ENCODE measurements at regions not wholly inside any gene's neighbourhood (a gene's known extent, or its start where the extent isn't known, plus 50 kb on each side); places are given as distances from the start of the nearest gene placed in this dataset.

DNA sequence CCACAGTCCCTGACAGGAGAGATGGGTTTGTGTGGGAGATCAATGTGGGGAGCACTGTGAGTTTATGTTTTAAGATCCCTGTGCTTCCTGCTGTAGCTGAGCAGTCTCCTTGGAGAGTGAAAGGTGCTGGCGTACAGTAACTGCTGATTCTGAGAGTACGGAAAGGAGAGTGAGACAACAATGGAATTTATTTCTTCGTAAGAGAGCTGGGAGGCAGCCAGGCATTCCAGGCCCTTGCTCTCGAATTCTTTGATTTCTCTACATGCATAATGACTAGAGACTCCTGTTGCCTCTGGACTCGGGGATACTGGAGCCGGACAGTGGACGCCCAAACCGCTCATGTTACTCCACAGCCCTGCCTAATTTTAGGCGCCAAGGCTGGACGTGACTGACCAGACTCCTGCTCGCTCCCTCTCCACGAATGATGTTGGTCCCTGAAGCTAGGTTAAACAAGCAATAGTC lies 131.0 kb upstream of the PHACTR1 start:
- no peak for DNase-seq (ENCODE audit: low spot score)

DNA sequence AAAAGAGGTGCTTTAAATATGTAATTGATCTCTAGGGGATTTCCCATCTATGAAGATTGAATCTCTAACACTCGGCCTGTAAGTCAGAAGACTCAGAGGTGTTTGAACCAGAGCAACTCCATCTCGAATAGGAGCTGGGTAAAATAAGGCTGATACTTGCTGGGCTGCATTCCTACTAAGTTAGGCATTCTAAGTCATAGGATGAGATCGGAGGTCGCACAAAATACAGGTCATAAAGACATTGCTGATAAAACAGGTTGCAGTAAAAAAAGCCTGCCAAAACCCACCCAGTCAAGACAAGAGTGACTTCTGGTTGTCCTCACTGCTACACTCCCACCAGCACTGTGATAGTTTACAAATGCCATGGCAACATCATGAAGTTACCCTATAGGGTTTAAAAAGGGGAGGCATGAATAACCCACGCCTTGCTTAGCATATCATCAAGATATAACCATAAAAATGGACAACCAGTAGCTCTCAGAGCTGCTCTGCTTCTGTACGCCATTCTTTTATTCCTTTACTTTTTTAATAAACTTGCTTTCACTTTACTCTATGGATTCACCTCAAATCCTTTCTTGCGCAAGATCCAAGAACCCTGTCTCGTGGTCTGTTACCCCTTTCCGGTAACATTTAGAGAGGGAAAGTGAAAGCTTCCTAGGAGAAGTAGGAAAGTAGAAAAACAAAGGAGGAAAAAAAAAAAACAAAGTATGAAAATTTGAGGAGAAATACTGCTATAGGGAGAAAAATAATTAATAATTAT lies 129.7 kb upstream of the PHACTR1 start:
- DNase-seq (ENCODE audit: low spot score), result no peak

DNA sequence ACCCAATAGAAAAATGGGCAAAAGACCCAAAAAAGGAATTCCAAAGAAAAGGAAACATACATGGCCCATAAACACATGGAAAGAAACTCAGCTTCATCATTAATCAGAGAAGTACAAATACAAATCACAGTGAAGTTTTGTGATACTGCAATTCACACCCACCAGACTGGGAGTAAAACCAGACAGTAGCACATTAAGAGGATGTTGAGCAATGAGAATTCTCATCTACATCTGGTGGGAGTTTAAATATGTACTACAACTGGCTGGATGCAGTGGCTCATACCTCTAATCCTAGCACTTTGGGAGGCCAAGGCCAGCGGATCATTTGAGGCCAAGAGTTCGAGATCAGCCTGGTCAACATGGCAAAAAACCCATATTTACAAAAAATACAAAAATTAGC lies 125.7 kb upstream of the PHACTR1 start:
- DNase-seq (ENCODE audit: low spot score), result peak; percentile 65

DNA sequence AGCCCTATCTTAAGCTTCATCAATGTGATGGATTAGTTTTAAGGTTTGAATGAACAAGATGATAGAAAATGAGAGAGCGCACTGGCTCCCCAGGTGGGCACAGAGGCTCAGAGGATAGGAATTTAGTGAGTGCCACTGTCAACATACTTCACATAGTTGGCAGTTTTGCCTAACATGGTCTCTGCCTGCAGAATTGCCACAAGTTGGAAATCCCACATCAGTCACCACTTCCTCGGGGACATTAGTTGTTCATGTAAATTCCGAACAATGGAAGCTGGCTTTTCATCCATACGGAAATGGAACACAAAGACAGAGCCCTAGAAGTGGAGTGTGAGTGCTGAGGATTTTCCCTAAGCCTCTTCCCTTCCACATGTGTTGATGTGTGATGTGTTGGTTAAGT lies 123.9 kb upstream of the PHACTR1 start:
- DNase-seq (ENCODE audit: low spot score), result peak; percentile 11

DNA sequence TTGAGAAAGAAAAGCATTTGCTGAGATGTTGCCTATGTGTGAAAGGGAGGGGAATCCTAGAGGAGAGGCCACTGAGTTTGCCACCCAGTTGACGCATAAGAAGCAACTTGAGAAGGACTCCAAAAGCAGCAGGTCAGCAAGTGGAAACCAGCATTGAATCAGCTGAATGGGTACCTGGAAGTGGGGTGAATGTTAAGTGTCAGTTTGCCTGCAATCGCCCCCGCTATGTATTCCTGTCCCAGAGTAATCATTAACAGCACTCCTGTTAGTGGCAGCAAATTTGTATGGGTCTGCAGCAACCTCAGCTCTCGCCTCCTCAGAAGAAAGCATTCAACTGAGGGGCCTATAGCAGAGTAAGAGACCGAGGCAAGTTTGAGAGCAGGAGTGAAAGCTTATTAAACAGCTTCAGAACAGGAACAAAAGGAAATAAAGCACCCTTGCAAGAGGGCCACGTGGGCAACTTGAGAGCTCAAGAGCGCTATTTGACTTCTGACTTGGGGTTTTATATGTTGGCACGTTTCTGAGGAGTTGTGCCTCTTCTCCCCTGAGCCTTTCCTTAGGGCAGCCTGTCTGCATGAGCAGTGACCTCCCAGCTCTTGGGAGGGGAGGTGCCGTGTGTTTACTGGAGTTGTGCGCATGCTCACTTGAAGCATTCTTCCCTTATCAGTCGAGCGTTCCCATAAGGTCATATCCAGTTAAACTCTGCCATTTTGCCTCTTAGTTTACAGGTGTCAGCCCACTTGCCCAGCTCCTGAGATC lies 122.6 kb upstream of the PHACTR1 start:
- DNase-seq (ENCODE audit: low spot score), result no peak

DNA sequence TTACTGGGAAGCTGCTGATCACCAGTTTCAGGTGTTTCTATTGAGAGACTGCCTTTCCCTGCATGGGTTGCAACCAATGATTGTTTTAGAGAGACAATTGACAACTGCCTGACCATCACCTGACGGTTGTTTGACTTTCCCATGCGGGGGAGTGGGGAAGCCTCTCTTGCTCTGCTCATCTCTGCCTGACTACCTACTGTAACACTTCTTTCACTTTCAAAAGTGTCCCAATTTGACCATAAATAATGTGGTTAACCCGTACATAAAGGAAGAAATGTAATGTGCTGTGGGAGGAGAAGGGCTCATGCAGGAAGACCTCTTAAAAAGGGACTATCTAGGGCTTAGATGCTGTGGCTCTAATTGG lies 122.1 kb upstream of the PHACTR1 start:
- DNase-seq (ENCODE audit: low spot score), result no peak

DNA sequence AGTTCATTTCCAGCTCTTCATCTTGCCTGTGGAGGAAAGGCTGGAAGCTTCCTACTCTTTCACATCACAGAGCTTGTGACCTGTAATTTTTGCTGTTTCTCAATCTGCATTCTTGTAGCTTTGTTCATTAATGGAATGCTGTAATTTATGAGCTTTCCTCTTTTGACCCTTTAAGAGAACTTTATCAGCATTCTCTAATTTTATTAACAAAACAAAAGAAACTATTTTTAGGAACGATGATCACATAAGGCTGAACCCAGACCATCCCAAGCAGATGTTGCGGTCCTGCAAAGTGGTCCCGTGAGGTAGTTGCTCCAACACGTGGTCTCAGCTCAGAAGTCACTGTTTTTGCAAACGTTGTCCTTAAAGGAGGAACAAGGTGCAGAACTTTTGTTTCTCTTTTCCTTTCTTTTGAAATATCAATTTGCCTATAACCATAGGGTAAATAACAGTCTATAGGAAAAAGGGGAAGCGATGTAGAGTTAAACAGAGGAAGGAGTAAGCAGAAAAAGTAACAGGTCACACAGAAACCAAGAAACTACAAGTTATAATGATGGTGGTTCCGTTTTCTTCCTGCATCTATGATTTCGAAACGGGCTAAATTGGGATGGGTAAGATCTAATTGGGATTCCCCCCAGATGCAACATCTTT lies 121.3 kb upstream of the PHACTR1 start:
- DNase-seq (ENCODE audit: low spot score), result peak; percentile 60

DNA sequence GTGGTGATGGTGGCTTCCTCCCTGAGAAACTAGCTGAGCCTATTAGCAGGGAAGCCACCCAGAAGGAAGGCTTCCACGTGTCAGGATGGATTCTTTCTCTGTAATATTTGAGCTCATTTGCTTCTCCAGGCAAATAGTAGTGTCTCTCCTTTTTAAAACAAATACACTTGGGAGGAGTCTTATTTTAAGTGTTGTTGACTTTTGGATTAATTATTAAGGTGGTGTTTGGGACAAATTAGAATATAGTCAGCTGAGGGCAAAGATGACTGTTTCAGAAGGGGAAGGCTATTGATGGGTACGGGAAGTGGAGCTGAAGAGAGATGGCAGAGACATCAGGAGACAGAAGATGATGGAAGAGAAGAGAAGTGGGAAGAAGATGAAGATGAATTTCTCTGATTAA lies 119.8 kb upstream of the PHACTR1 start:
- no peak for DNase-seq (ENCODE audit: low spot score)

DNA sequence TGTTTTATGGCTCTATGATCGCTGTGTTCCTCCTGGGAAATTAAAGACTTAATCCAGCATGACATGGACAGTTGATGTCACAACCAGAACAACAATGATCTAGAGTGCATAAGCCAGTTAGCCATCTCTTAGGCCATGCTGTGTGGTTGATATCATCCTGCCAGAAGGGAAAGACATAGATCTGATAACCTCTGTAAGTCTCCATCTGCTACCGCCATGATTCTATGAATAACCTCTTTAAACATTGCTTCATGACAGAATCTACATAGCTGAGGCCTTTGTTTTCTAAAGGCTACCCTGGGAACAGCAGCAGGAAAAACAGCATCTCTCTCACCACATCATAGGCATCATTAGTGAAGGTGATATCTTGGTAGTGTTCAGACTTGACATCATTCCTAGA lies 117.6 kb upstream of the PHACTR1 start:
- DNase-seq (ENCODE audit: low spot score), result no peak

DNA sequence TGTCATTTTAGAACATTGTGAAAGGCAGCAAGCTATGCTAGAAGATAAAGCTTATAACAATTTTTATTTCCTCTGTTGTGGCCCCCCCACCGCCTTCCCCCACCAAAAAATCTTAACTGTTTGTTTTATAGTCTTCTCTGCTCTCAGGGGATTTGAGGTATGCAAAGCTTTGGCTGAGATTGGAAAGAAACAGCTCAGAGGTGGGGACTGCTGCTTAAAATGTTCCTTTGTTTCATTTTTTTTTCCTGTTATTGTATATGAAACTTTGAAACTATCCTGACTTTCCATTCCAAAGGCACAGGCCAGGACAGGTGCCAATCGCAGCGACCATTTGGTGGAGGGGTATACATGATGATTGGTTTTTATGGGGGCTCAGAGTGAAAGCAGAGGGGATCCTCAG lies 114.7 kb upstream of the PHACTR1 start:
- DNase-seq (ENCODE audit: low spot score), result peak; percentile 50

DNA sequence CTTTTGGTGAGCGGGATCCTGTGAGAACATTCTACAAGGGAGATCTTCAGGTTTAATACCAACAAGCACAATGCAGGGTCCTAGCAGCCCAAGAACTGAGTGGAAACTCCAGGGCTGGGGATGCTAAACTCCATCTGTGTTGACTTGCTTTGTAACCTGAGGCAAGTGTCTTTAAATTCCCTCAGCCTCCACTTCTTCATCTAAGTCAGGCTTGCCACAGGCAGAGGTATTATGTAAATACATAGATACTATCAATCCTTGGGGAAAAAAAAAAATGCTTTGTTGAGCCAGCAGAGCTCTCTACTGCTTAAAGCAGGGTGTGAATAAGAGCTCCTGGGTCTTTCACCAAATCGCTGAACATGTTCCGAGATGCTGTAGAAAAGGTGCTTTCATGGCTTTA lies 114.2 kb upstream of the PHACTR1 start:
- no peak for DNase-seq (ENCODE audit: low spot score)

DNA sequence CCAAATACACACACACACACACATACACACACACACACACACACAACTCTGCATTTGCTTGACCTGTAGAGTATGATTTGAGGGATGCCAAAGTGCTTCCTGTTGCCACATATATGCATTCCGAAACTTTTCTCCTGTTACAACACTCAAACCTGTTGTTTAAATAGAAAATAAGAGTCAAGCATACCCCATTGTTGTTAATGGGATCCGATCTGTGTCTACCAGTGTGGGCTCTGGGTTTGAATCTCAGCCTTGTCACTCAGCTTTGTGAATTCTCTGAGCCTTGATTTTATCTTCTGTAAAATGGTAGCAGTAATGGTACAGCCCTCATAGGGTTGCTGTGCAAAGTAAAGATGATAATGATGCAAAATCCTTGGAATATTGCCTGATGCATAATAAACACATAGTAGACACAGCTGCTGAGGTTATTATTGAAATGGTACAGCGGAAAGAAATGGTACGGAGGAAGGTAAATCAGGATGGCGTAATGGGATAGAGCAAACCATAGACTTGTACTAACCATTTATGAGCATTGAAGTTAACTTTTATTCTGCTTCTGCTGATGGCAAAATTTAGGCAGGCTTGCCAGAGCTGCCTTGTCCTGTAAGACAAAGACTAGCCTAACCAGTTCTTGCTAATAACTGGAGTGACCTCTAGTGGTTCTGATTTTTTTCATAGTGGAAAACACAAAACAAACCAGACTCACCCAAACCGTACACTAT lies 113.5 kb upstream of the PHACTR1 start:
- DNase-seq (ENCODE audit: low spot score), result peak; percentile 58

DNA sequence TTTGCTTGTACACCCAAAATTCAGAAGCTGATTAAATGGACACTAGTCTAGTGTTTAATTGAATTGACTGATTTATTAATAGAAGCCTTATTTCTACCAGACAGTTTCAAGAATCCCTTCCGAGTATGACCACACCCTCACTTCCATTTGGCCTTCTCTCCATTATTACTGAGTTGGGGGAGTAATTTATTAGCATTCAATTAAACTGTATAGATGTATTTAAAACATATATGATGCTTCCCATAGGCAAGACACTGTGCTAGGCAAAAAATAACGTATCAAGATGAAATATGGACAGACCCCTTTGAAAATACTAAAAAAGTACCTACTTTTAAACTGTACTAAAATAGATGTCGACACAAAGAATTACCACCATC lies 112.9 kb upstream of the PHACTR1 start:
- DNase-seq (ENCODE audit: low spot score), result no peak

DNA sequence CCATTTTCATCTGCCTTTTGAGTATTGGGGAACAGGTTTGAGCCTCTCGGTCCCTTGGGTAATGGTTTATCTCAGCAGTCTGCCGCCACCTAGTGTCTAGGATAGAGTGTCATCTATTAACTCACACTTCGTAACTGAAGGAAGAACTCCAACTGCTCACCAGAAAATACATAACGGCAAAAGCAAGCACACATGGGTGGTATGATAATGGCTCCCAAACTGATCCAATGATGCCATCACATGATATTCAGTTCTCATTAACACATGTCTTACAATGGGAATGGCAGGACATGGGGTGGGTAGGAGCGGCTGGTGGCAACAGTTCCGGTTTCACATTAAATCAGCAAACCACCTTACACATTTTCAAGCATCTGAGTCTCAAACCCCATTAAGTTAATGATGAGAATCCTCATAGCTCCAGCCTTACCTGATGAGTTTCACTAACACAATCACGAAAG lies 110.7 kb upstream of the PHACTR1 start:
- peak; percentile 40 for DNase-seq (ENCODE audit: low spot score)

DNA sequence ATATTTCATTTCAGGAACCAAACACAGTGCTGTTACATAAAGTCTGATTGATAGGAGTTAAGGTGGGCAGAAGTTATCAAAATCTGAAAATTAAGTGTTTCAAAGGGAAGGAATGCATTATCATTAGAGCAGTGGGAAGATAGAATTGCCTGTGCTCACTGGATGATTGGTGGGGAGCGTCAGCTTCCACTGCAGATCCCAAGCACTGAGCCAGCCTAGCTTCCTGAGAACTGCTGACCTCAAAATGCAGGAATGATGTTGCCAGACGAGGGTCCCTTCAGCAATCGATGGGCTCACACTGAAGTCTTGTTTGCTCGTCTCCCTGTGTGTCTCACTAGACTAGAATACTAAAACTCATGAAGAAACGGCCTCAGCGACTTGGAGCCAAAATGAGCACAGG lies 110.0 kb upstream of the PHACTR1 start:
- no peak for DNase-seq (ENCODE audit: low spot score)

DNA sequence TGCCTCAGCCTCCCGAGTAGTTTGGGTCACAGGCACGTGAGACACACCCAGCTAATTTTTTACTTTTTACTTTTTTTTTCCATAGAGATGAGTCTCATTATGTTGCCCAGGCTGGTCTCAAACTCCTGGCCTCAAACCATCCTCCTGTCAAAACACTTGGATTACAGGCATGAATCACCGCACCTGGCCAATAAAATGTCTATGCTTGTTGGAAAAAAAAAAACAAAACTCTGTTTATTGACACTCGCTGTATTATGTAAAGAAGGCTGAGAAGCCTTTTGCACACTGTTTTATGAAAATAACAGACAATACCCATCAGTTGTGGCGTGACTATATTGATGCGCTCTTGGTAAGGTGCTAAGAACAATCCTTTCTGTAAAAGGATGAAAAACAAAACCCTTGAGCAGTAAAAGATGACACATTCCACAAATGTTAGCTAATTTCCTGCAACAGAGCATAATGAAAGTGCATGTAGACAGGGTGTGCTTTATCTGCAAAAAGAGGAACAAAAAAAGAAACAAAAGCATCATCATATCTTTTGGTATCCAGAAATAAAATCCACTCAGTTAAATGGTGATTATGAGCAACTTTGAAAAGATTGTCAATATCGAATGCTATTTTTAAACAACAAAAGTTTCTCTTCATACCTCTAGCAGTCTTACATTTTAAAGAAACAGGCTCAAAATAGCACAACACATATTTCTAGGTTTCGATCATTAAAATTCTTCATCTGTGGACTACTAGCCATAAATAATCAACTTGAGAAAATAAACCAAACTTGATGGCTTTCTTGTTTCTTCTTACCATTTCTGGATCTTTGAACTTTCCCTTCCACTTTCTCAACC lies 108.3 kb upstream of the PHACTR1 start:
- DNase-seq (ENCODE audit: low spot score), result peak; percentile 47

DNA sequence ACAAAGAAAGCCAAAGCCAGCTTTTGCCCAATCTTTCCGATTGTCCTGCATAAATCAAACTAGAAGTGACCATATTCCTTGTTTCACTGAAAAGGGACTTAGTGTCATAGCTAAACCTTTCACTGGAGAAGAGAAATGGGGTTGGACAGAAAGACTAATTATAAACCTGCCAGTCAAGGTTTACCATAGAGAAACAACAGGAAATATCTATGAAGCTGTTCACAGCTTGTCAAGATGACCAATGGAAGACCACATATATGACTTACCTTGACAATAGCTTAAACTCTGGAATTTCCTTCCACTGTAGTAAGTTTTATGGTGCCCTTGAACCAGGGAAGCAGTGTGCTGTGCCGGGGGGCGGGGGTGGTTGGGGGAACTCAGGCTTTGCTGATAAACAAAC lies 107.7 kb upstream of the PHACTR1 start:
- no peak for DNase-seq (ENCODE audit: low spot score)

DNA sequence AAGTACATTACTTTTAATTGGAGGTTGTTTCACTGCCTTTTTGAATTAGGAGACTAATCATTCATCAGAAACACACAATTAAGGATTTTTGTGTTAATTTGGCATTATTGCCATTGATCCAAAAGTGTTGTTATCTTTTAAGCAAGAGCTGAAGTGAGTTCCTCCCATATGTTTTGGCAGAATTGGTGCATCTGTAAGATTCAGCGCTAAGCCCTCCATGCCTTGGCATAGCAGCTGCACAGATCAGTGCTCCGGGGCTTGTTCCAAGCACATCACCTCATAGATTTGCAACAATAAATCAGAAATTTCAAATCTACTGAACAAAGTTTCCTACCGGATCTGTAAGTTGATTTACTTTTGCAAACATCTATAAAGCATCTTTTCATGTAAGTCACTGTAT lies 106.8 kb upstream of the PHACTR1 start:
- DNase-seq (ENCODE audit: low spot score), result no peak

DNA sequence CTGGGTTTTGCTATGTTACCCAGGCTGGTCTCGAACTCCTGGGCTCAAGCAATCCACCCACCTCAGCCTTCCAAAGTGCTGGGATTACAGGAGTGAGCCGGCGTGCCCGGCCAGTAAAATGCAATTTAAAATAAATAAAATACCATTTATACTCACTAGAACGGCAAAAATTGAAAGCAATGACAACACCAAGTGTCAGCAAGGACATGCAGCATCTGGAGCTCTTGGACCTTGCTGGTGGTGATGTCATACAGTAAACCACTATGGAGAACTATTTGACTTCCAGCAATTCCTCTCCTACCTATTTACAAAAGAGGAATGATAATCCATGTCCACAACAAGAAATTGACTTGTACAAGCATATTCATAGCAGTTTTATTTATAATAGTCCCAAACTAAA lies 105.7 kb upstream of the PHACTR1 start:
- no peak for DNase-seq (ENCODE audit: low spot score)

DNA sequence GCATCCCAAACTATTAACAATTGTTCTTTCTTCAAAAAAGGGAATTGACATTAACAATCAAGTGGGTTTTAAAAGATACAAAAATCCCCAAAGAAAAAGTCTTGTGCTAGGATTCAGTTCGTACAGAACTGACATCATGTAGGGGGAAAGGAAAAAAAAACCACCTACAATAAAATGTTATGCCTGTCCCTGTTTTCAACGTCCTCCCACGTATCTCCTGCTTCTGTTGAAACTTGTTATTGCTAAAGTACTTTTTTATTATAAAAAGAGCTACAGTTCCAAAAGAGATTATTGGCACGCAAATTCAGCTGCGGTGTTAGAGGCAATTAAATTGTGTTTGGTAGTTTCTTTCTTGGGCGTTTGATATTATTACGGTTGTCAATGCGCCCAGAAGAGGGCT lies 102.8 kb upstream of the PHACTR1 start:
- peak; percentile 27 for DNase-seq (ENCODE audit: low spot score)

DNA sequence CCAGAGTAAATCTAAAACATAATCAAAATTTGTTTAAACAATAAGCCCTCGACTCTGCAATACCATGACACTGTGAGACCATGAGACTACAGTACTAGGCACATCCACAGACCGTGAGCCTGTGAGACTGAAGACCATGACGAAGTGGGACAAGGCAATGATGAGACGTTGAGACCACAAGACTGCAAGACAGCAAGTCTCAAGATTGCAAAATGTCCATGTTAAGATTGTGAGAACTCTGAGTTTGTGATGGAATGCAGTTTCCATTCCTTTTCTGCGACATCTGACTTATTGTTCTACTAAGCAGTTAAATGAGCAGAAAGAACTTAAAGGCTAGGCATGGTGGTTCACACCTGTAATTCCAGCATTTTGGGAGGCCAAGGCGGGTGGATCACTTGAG lies 102.1 kb upstream of the PHACTR1 start:
- peak; percentile 30 for DNase-seq (ENCODE audit: low spot score)

DNA sequence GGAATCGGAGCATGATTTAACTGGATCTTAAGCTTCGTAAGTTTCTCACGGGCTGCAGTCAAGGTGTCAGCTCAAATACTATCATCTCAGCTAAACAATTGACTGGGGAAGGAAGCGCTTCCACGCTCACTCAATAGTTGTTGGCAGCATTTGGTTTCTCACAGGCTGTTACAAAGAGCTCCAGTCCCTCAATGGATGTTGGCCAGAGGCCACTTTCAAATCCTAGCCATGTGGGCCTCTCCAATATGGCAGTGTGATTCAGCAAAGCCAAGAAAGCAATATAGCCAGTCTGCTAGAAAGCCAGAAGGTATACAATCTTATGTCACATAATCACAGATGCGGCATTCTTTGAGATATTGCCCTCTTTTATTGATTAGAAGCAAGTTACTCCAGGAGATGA lies 98.3 kb upstream of the PHACTR1 start:
- no peak for DNase-seq (ENCODE audit: low spot score)
